OCI-LY3 (cell line): ENCODE measurements at regions not wholly inside any gene's neighbourhood (a gene's known extent, or its start where the extent isn't known, plus 50 kb on each side); places are given as distances from the start of the nearest gene placed in this dataset.

Experiments used
- CTCF ChIP-seq: fragments of 200-600, 300-600 bp; sonication (generic); IDR thresholded peaks from 2 replicates; pipeline ENCODE4 v1.5.1; 2014; ENCODE audit warnings: antibody characterized with exemption, low read length, low read depth
- EZH2phosphoT487 ChIP-seq: fragments of 200-600 bp; shearing (Covaris generic); IDR thresholded peaks from 2 replicates; pipeline ENCODE4 v1.6.1; 2018; ENCODE audit warnings: antibody characterized with exemption, mixed run types, low read depth

- TF ChIP-seq CTCF (no peak), EZH2phosphoT487 (no peak)
Measured at GRCh38 chr2:20541651-20542050, 94.8 kb downstream of the RHOB start.
